Uterus (tissue), 3 donors: ENCODE measurements at regions not wholly inside any gene's neighbourhood (a gene's known extent, or its start where the extent isn't known, plus 50 kb on each side); places are given as distances from the start of the nearest gene placed in this dataset.

Source experiments
- DNase-seq, 2 donors: peaks; one replicate each; pipeline ENCODE4 v3.0.0-alpha.2; 2019 to 2020
- H3K27ac ChIP-seq, 2 donors: fragments of 200-600 bp; sonication (generic); 1 replicate in 1 of 2; 2 replicates in 1 of 2; pipeline ENCODE4 v1.5.1; 2016 to 2018
- H3K27me3 ChIP-seq, 2 donors: fragments of 200-600 bp; sonication (generic); one replicate each; pipeline ENCODE4 v1.5.1; 2018 to 2019; ENCODE audit warnings: control low read depth in 1 of 2
- H3K36me3 ChIP-seq, 2 donors: fragments of 200-600 bp; sonication (generic); one replicate each; pipeline ENCODE4 v1.5.1; 2019; ENCODE audit warnings: control low read depth in 1 of 2
- H3K4me1 ChIP-seq, 2 donors: fragments of 200-600 bp; sonication (generic); one replicate each; pipeline ENCODE4 v1.5.1; 2018 to 2019; ENCODE audit warnings: control low read depth in 1 of 2
- H3K4me3 ChIP-seq, 2 donors: fragments of 200-600 bp; sonication (generic); 1 replicate in 1 of 2; 2 replicates in 1 of 2; pipeline ENCODE4 v1.5.1; 2018 to 2019; ENCODE audit warnings: mild to moderate bottlenecking in 1 of 2
- H3K9me3 ChIP-seq, 2 donors: fragments of 200-600 bp; sonication (generic); one replicate each; pipeline ENCODE4 v1.5.1; 2019; ENCODE audit warnings: control low read depth in 1 of 2
- CTCF ChIP-seq, 4 experiments: fragments of 200-600 bp in 2 of 4; fragments of 450-650 bp in 2 of 4; sonication (generic) in 2 of 4; IDR thresholded peaks; one replicate each; pipeline ENCODE4 v1.5.1; 2016 to 2019; ENCODE audit warnings: antibody characterized with exemption in 4 of 4, mild to moderate bottlenecking in 2 of 4, moderate library complexity in 1 of 4
- POLR2A ChIP-seq, 2 donors: fragments of 450-650 bp; IDR thresholded peaks; one replicate each; pipeline ENCODE4 v1.6.1; 2016; ENCODE audit warnings: antibody characterized with exemption in 2 of 2, mild to moderate bottlenecking in 1 of 2, moderate library complexity in 1 of 2
- intact Hi-C: fragments of 100-400 bp; cut with DNase I; formaldehyde crosslinking; loops from one replicate; pipeline ENCODE4 v1.15.1; 2023; ENCODE audit warnings: low total_unique reads
- donor health status: DM: yes; HTN: yes; CAD: no.

- intact Hi-C loops: no loop called here
- TF ChIP-seq CTCF (IDR thresholded peaks at IDR 0.05): no peak
- no peak for TF ChIP-seq POLR2A (IDR thresholded peaks at IDR 0.05)
- no peak for DNase-seq
- Histone ChIP-seq H3K27me3 (no peaks in the 10 kb centered on the region), H3K27ac (no peak overlapping the region), H3K4me3 (no peak overlapping the region), H3K4me1 (no peaks in the 10 kb centered on the region), H3K9me3 (no peaks in the 10 kb centered on the region), H3K36me3 (no peaks in the 10 kb centered on the region)
Observed at GRCh38 chr10:85446827-85447226, 919.8 kb downstream of the GRID1 start.

GRCh38 chr10:85447690-85448089, 918.9 kb downstream of the GRID1 start:
- TF ChIP-seq POLR2A (IDR thresholded peaks at IDR 0.05) (no peak), CTCF (IDR thresholded peaks at IDR 0.05) (no peak)
- no peak overlapping the region for H3K4me3 ChIP-seq
- intact Hi-C loops: no loop called here
- H3K27ac ChIP-seq: no peak overlapping the region
- H3K27me3 ChIP-seq: no peaks in the 10 kb centered on the region
- no peak for DNase-seq
- H3K4me1 ChIP-seq: no peaks in the 10 kb centered on the region
- no peaks in the 10 kb centered on the region for H3K36me3 ChIP-seq
- no peaks in the 10 kb centered on the region for H3K9me3 ChIP-seq

GRCh38 chr10:85448716-85449115, 917.9 kb downstream of the GRID1 start:
- DNase-seq: no peak
- H3K9me3 ChIP-seq: no peaks in the 10 kb centered on the region
- no peak overlapping the region for H3K27ac ChIP-seq
- TF ChIP-seq POLR2A (IDR thresholded peaks at IDR 0.05) (no peak), CTCF (IDR thresholded peaks at IDR 0.05) (no peak)
- intact Hi-C loops: no loop called here
- H3K4me1 ChIP-seq: no peaks in the 10 kb centered on the region
- H3K36me3 ChIP-seq: no peaks in the 10 kb centered on the region
- no peak overlapping the region for H3K4me3 ChIP-seq
- H3K27me3 ChIP-seq: no peaks in the 10 kb centered on the region

GRCh38 chr10:85454386-85454785, 912.2 kb downstream of the GRID1 start:
- TF ChIP-seq POLR2A (IDR thresholded peaks at IDR 0.05) (no peak), CTCF (IDR thresholded peaks at IDR 0.05) (no peak)
- Histone ChIP-seq H3K27me3 (no peaks in the 10 kb centered on the region), H3K36me3 (no peaks in the 10 kb centered on the region), H3K9me3 (no peaks in the 10 kb centered on the region), H3K4me1 (no peaks in the 10 kb centered on the region), H3K27ac (no peak overlapping the region), H3K4me3 (no peak overlapping the region)
- no peak for DNase-seq
- intact Hi-C loops: no loop called here

GRCh38 chr10:85457191-85457590, 909.4 kb downstream of the GRID1 start:
- Histone ChIP-seq H3K27me3 (no peaks in the 10 kb centered on the region), H3K36me3 (no peaks in the 10 kb centered on the region), H3K9me3 (no peaks in the 10 kb centered on the region), H3K4me1 (no peaks in the 10 kb centered on the region), H3K4me3 (no peak overlapping the region), H3K27ac (no peak overlapping the region)
- TF ChIP-seq POLR2A (IDR thresholded peaks at IDR 0.05) (no peak), CTCF (IDR thresholded peaks at IDR 0.05) (no peak)
- DNase-seq: no peak
- intact Hi-C loops: no loop called here
